IMR-90 (cell line): ENCODE measurements at regions not wholly inside any gene's neighbourhood (a gene's known extent, or its start where the extent isn't known, plus 50 kb on each side); places are given as distances from the start of the nearest gene placed in this dataset.

ENCODE experiments used
- ATAC-seq: fragments of 200-7000 bp; cut with Tn5 transposase; 2 replicates; pipeline ENCODE4 v1.9.1; 2020; ENCODE audit warnings: low read depth, mild to moderate bottlenecking, moderate library complexity
- BruUV-seq: library from RNA; stranded (reverse); fragments of 400-500 nt; replicated peaks from 2 replicates; lab custom pipeline; 2021; lab: Mats Ljungman, UMichigan
- CTCF ChIA-PET: fragments of 300-600 bp; formaldehyde crosslinking; extraction: SDS; loops from one replicate; lab custom pipeline; 2021; ENCODE audit warnings: antibody characterized with exemption; lab: Yijun Ruan, JAX
- POLR2A ChIA-PET: fragments of 300-600 bp; sonication (Branson Sonifier 250); formaldehyde crosslinking; loops from one replicate; lab custom pipeline; 2022; ENCODE audit warnings: antibody characterized with exemption; ENCODE audit not compliant: unreplicated experiment; lab: Charles Lee
- DNase-seq: peaks from one replicate; pipeline ENCODE4 v3.0.0; 2013
- H2AFZ ChIP-seq: replicated peaks from 2 replicates; pipeline ENCODE3; 2013; ENCODE audit warnings: low read length, mild to moderate bottlenecking; ENCODE audit not compliant: poor library complexity
- H2AK5ac ChIP-seq: 2 replicates; pipeline ENCODE4 v1.6.1; 2013; ENCODE audit warnings: low read depth, low read length, inconsistent platforms
- H2AK9ac ChIP-seq: replicated peaks from 2 replicates; pipeline ENCODE3; 2013; ENCODE audit warnings: mild to moderate bottlenecking, low read depth, low read length, moderate library complexity; ENCODE audit not compliant: poor library complexity
- H2BK120ac ChIP-seq: 2 replicates; pipeline ENCODE4 v1.6.1; 2013; ENCODE audit warnings: low read depth, low read length, inconsistent platforms
- H2BK15ac ChIP-seq: 3 replicates; pipeline ENCODE4 v1.6.1; 2013; ENCODE audit warnings: low read depth, low read length, inconsistent platforms
- H2BK20ac ChIP-seq: 2 replicates; pipeline ENCODE4 v1.6.1; 2013; ENCODE audit warnings: low read depth, mild to moderate bottlenecking, inconsistent platforms, low read length, moderate library complexity
- H2BK5ac ChIP-seq: 2 replicates; pipeline ENCODE4 v1.6.1; 2013; ENCODE audit warnings: mild to moderate bottlenecking, low read depth, low read length, inconsistent platforms; ENCODE audit not compliant: poor library complexity, severe bottlenecking
- H3K14ac ChIP-seq: replicated peaks from 2 replicates; pipeline ENCODE4 v1.6.1; 2013; ENCODE audit warnings: low read depth, low read length, inconsistent platforms
- H3K18ac ChIP-seq: 2 replicates; pipeline ENCODE4 v1.6.1; 2013; ENCODE audit warnings: low read depth, low read length, control low read depth
- H3K23ac ChIP-seq: 2 replicates; pipeline ENCODE4 v1.6.1; 2013; ENCODE audit warnings: low read depth, low read length, inconsistent platforms
- H3K27ac ChIP-seq: 2 replicates; pipeline ENCODE4 v1.5.1; 2013; ENCODE audit warnings: mild to moderate bottlenecking, control low read depth, low read length; ENCODE audit not compliant: insufficient read depth
- H3K27me3 ChIP-seq: 2 replicates; pipeline ENCODE4 v1.6.1; 2013; ENCODE audit warnings: low read length; ENCODE audit not compliant: control insufficient read depth, insufficient read depth
- H3K36me3 ChIP-seq: 2 replicates; pipeline ENCODE4 v1.6.1; 2013; ENCODE audit warnings: low read length, mixed read lengths; ENCODE audit not compliant: control insufficient read depth, insufficient read depth
- H3K4ac ChIP-seq: 2 replicates; pipeline ENCODE4 v1.6.1; 2013; ENCODE audit warnings: low read depth, low read length, inconsistent platforms
- H3K4me1 ChIP-seq: 2 replicates; pipeline ENCODE4 v1.6.1; 2013; ENCODE audit warnings: low read length, mixed read lengths; ENCODE audit not compliant: control insufficient read depth, insufficient read depth
- H3K4me2 ChIP-seq: 2 replicates; pipeline ENCODE4 v1.6.1; 2013; ENCODE audit warnings: low read depth, mild to moderate bottlenecking, control low read depth, low read length, moderate library complexity
- H3K4me3 ChIP-seq: 2 replicates; pipeline ENCODE4 v1.5.1; 2013; ENCODE audit warnings: low read depth, mild to moderate bottlenecking, control low read depth, low read length, moderate library complexity; ENCODE audit not compliant: insufficient read depth
- H3K56ac ChIP-seq: 2 replicates; pipeline ENCODE4 v1.6.1; 2013; ENCODE audit warnings: low read length, inconsistent platforms; ENCODE audit not compliant: insufficient read depth; ENCODE audit errors: extremely low read depth
- H3K79me1 ChIP-seq, 2 experiments: 2 replicates each; pipeline ENCODE4 v1.6.1; 2013; ENCODE audit warnings: low read length in 2 of 2, inconsistent platforms in 1 of 2, low read depth in 1 of 2
- H3K9ac ChIP-seq: 2 replicates; pipeline ENCODE4 v1.6.1; 2013; ENCODE audit warnings: low read depth, low read length, control low read depth
- H3K9me1 ChIP-seq: 2 replicates; pipeline ENCODE4 v1.6.1; 2013; ENCODE audit warnings: low read length, inconsistent platforms; ENCODE audit not compliant: insufficient read depth
- H3K9me3 ChIP-seq: 2 replicates; pipeline ENCODE4 v1.6.1; 2013; ENCODE audit warnings: low read length; ENCODE audit not compliant: control insufficient read depth, insufficient read depth
- H4K20me1 ChIP-seq: 2 replicates; pipeline ENCODE4 v1.6.1; 2013; ENCODE audit warnings: low read length, inconsistent platforms; ENCODE audit not compliant: insufficient read depth
- H4K5ac ChIP-seq: 2 replicates; pipeline ENCODE4 v1.6.1; 2013; ENCODE audit warnings: mild to moderate bottlenecking, low read depth, low read length, control low read depth
- H4K8ac ChIP-seq, 2 experiments: 2 replicates each; pipeline ENCODE4 v1.6.1; 2013; ENCODE audit warnings: low read depth in 2 of 2, low read length in 2 of 2, control low read depth in 1 of 2, inconsistent platforms in 1 of 2
- H4K91ac ChIP-seq: 2 replicates; pipeline ENCODE4 v1.6.1; 2013; ENCODE audit warnings: low read depth, low read length, inconsistent platforms; ENCODE audit not compliant: insufficient read depth
- BHLHE40 ChIP-seq: fragments of 150-350 bp; IDR thresholded peaks from 2 replicates; pipeline ENCODE4 v1.6.1; 2016; ENCODE audit warnings: mild to moderate bottlenecking, low read depth, low read length
- CEBPB ChIP-seq: IDR thresholded peaks from 2 replicates; pipeline ENCODE4 v1.6.1; 2012; ENCODE audit warnings: low read depth, low read length, improper control_type of control experiment
- CHD1 ChIP-seq: IDR thresholded peaks from 2 replicates; pipeline ENCODE4 v1.6.1; 2012; ENCODE audit warnings: low read depth, low read length, improper control_type of control experiment
- CTCF ChIP-seq: conservative IDR thresholded peaks from 2 replicates; pipeline ENCODE4 v1.5.1; 2012; ENCODE audit warnings: mild to moderate bottlenecking, low read depth, low read length, improper control_type of control experiment
- ELK1 ChIP-seq: fragments of 150-350 bp; IDR thresholded peaks from 2 replicates; pipeline ENCODE4 v1.6.1; 2016; ENCODE audit warnings: low read depth, mild to moderate bottlenecking, low read length, moderate library complexity, borderline replicate concordance
- FOS ChIP-seq: fragments of 150-350 bp; IDR thresholded peaks from 2 replicates; pipeline ENCODE4 v1.6.1; 2016; ENCODE audit warnings: low read depth, low read length
- MAFK ChIP-seq: IDR thresholded peaks from 2 replicates; pipeline ENCODE4 v1.6.1; 2012; ENCODE audit warnings: low read depth, low read length, improper control_type of control experiment
- MAZ ChIP-seq: IDR thresholded peaks from 2 replicates; pipeline ENCODE4 v1.6.1; 2012; ENCODE audit warnings: low read depth, mild to moderate bottlenecking, low read length, improper control_type of control experiment, moderate library complexity, borderline replicate concordance
- MXI1 ChIP-seq: IDR thresholded peaks from 2 replicates; pipeline ENCODE4 v1.6.1; 2012; ENCODE audit warnings: low read depth, mild to moderate bottlenecking, low read length, moderate library complexity, borderline replicate concordance
- NFE2L2 ChIP-seq: fragments of 150-350 bp; IDR thresholded peaks from 2 replicates; pipeline ENCODE4 v1.6.1; 2016; ENCODE audit warnings: low read depth, mild to moderate bottlenecking, low read length
- POLR2A ChIP-seq: IDR thresholded peaks from 2 replicates; pipeline ENCODE4 v1.6.1; 2012; ENCODE audit warnings: mild to moderate bottlenecking, low read depth, low read length
- RAD21 ChIP-seq: IDR thresholded peaks from 2 replicates; pipeline ENCODE4 v1.6.1; 2012; ENCODE audit warnings: low read length, improper control_type of control experiment
- RCOR1 ChIP-seq: IDR thresholded peaks from 2 replicates; pipeline ENCODE4 v1.6.1; 2012; ENCODE audit warnings: mild to moderate bottlenecking, low read length, improper control_type of control experiment; ENCODE audit not compliant: insufficient replicate concordance
- RFX5 ChIP-seq: IDR thresholded peaks from 2 replicates; pipeline ENCODE4 v1.8.0; 2012; ENCODE audit warnings: low read depth, mild to moderate bottlenecking, low read length, moderate library complexity
- SMC3 ChIP-seq: fragments of 150-350 bp; IDR thresholded peaks from 2 replicates; pipeline ENCODE4 v1.6.1; 2016; ENCODE audit warnings: low read depth, mild to moderate bottlenecking, antibody characterized with exemption, low read length, moderate library complexity
- USF2 ChIP-seq: fragments of 150-350 bp; IDR thresholded peaks from 2 replicates; pipeline ENCODE4 v1.6.1; 2017; ENCODE audit warnings: mild to moderate bottlenecking, antibody characterized with exemption, low read length, low read depth
- WGBS, 2 experiments: methylation state at CpG; one replicate each; pipeline versions ENCODE4 v1.1.5 to v1.1.7; 2013; ENCODE audit warnings: missing lambda C conversion rate in 2 of 2; ENCODE audit not compliant: insufficient read length in 1 of 2; ENCODE audit errors: extremely low coverage in 2 of 2; 5-methylcytosine and 5-hydroxymethylcytosine counted together
- dilution Hi-C: fragments of 300-500 bp; cut with HindIII; formaldehyde crosslinking; loops from one replicate; pipeline ENCODE4 v1.14.3; 2018; ENCODE audit warnings: low sequenced_read_pairs; ENCODE audit not compliant: unreplicated experiment
- in situ Hi-C: fragments of 300-500 bp; cut with MboI; formaldehyde crosslinking; loops from 3 replicates; pipeline ENCODE4 v1.14.3; 2019; ENCODE audit warnings: low sequenced_read_pairs, inconsistent platforms, mixed read lengths
- intact Hi-C: fragments of 100-400 bp; cut with micrococcal nuclease; formaldehyde crosslinking; loops from 2 replicates; pipeline ENCODE4 v1.10.0; 2022

GRCh38 chr6:146909886-146910285, 294.3 kb upstream of the STXBP5 start:
- no peaks in the 10 kb centered on the region for H3K9me3 ChIP-seq
- no peak overlapping the region for H2BK15ac ChIP-seq
- peaks cover 12% of the 10 kb centered on the region for H3K4me1 ChIP-seq
- DNase-seq (no peak), ATAC-seq (no peak)
- H3K4ac ChIP-seq: no peak overlapping the region
- no peaks in the 10 kb centered on the region for H4K20me1 ChIP-seq
- H3K23ac ChIP-seq: no peak overlapping the region
- H3K4me2 ChIP-seq: no peak overlapping the region
- in situ Hi-C loops (loop anchor here (25.0 kb wide), 1 partner anchor 302 kb away; the partner anchor contains the start of gene STXBP5), dilution Hi-C loops (no loop called here), intact Hi-C loops (loop anchor here (5.0 kb wide), 2 partner anchors 192 to 312 kb away; no protein-coding TSS in a partner anchor)
- no peak overlapping the region for H2AFZ ChIP-seq
- no peak for TF ChIP-seq MXI1
- TF ChIP-seq FOS: no peak
- no peak for TF ChIP-seq CHD1
- TF ChIP-seq CEBPB: no peak
- no peak for TF ChIP-seq NFE2L2
- no peak for TF ChIP-seq RCOR1
- no peak for TF ChIP-seq ELK1
- TF ChIP-seq POLR2A: no peak
- TF ChIP-seq MAFK: no peak
- no peak for TF ChIP-seq BHLHE40
- no peak for TF ChIP-seq USF2
- TF ChIP-seq MAZ: no peak
- TF ChIP-seq RAD21: no peak
- no peak for TF ChIP-seq SMC3
- no peak for TF ChIP-seq CTCF
- TF ChIP-seq RFX5: no peak
- WGBS, 2 experiments: no CpG with 5 or more reads among the region's 2 CpGs
- CTCF ChIA-PET: no interaction called here
- H2AK5ac ChIP-seq: no peak overlapping the region
- POLR2A ChIA-PET: no interaction called here
- no peak overlapping the region for H4K8ac ChIP-seq
- no peak overlapping the region for H2BK5ac ChIP-seq
- no peaks in the 10 kb centered on the region for H3K27me3 ChIP-seq
- H4K91ac ChIP-seq: no peak overlapping the region; the same call in 1 of the 2 replicates
- no peak overlapping the region for H3K27ac ChIP-seq
- no peak overlapping the region for H3K14ac ChIP-seq
- H3K18ac ChIP-seq: no peak overlapping the region
- H2AK9ac ChIP-seq: no peak overlapping the region
- no peak overlapping the region for H2BK20ac ChIP-seq
- H3K56ac ChIP-seq: no peak overlapping the region
- no peaks in the 10 kb centered on the region for H3K36me3 ChIP-seq
- H3K9me1 ChIP-seq: peaks cover 11% of the 10 kb centered on the region
- peaks cover 9 to 17% of the 10 kb centered on the region in 2 experiments; a peak in 3 of 4 replicates for H3K79me1 ChIP-seq
- no peak overlapping the region for H4K5ac ChIP-seq
- no peak overlapping the region for H3K4me3 ChIP-seq
- no TSS peak for BruUV-seq
- no peak overlapping the region for H2BK120ac ChIP-seq
- no peak overlapping the region for H3K9ac ChIP-seq
